ENCODE measurements at regions not wholly inside any gene's neighbourhood (a gene's known extent, or its start where the extent isn't known, plus 50 kb on each side); places are given as distances from the start of the nearest gene placed in this dataset.

- TF ChIP-seq, protein P1, sequence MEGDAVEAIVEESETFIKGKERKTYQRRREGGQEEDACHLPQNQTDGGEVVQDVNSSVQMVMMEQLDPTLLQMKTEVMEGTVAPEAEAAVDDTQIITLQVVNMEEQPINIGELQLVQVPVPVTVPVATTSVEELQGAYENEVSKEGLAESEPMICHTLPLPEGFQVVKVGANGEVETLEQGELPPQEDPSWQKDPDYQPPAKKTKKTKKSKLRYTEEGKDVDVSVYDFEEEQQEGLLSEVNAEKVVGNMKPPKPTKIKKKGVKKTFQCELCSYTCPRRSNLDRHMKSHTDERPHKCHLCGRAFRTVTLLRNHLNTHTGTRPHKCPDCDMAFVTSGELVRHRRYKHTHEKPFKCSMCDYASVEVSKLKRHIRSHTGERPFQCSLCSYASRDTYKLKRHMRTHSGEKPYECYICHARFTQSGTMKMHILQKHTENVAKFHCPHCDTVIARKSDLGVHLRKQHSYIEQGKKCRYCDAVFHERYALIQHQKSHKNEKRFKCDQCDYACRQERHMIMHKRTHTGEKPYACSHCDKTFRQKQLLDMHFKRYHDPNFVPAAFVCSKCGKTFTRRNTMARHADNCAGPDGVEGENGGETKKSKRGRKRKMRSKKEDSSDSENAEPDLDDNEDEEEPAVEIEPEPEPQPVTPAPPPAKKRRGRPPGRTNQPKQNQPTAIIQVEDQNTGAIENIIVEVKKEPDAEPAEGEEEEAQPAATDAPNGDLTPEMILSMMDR (IDR thresholded peaks at IDR 0.05): no peak
- no peak for TF ChIP-seq ZFX (IDR thresholded peaks at IDR 0.05; ENCODE audit: borderline replicate concordance)
These were observed 266.6 kb downstream of the ETAA1 start for GRCh38 chr2:67663776-67664175.

Measured in 22Rv1 (cell line).